Astrocyte of the spinal cord (primary cell): ENCODE measurements at regions not wholly inside any gene's neighbourhood (a gene's known extent, or its start where the extent isn't known, plus 50 kb on each side); places are given as distances from the start of the nearest gene placed in this dataset.

ENCODE experiments used
- DNase-seq: peaks from one replicate; pipeline ENCODE4 v3.0.0; 2011; ENCODE audit warnings: low read depth, low spot score
- H3K4me3 ChIP-seq: 2 replicates; pipeline ENCODE4 v1.5.1; 2011; ENCODE audit warnings: low read depth, mild to moderate bottlenecking, low read length, moderate library complexity
- CTCF ChIP-seq: IDR thresholded peaks from 2 replicates; pipeline ENCODE4 v1.5.1; 2012; ENCODE audit warnings: low read depth, mild to moderate bottlenecking, low read length, inconsistent platforms
- in situ Hi-C: cut with HindIII; loops from 2 replicates; pipeline ENCODE4 v1.10.0; 2017; ENCODE audit warnings: low sequenced_read_pairs

DNA sequence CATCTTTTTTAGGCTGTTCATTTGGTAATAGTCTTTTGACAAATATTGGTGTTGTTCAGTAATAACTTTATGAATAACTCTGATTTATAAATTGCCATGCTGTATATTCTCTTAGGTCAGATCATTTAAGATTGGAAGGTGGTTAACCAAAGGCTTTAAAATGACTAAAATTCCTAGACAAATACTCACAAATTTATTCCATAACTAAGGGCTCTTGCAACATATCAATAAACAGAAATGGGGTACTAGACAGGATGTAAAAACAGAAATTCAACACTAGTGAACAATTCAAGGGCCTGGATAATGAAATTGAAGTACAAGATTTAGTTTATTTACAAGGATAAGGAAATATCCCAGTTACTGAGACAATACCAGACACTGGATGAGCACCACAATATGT is 328.6 kb downstream of the PCDH19 start:
- no peak overlapping the region for H3K4me3 ChIP-seq
- in situ Hi-C loops = no loop called here
- TF ChIP-seq CTCF = no peak
- no peak for DNase-seq

DNA sequence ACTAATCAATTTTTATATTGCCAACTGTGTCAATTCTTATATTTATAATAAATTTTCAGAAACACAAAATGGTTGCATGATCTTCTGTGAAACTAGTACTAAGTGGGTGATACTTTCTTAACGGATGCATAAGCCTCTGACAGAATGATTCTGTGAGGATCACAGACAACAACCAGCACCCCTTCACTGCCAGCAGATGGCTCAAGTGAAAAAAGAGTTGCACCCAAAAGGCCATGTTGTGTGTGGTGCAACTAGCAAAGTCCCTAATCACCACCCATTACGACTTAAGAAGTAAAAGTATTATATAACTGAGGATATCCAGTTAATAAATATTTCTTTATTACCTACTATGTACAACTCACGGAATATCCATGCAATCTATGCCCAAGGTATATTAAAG is 334.0 kb downstream of the PCDH19 start:
- in situ Hi-C loops = no loop called here
- no peak for TF ChIP-seq CTCF
- no peak for DNase-seq
- no peak overlapping the region for H3K4me3 ChIP-seq

DNA sequence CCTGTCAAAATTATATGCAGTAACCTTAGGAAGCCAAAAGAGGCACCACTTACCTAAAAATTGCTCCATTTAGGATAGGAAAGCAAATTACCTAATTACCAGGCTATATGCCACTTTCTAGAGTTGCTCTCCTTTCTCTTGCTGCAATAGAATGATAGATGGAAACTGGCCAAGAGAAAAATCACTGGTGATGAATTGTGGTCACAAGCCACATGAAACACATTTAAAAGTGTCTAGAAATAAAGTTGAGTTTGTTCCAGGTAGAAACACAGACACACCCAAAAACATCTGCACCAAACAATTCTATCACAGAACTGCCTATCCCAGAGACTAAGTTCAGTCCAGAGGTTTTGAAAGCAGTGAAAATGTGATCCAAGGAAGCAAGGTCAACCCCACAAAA is 337.7 kb downstream of the PCDH19 start:
- no peak for DNase-seq
- in situ Hi-C loops = no loop called here

GRCh38 chrX:100070334-100070849 is 339.7 kb downstream of the PCDH19 start:
- H3K4me3 ChIP-seq = no peak overlapping the region
- no peak for TF ChIP-seq CTCF
- in situ Hi-C loops = no loop called here
- DNase-seq = no peak

More for the DNA sequence above, 337.7 kb downstream of the PCDH19 start:
- TF ChIP-seq CTCF = no peak
- no peak overlapping the region for H3K4me3 ChIP-seq

GRCh38 chrX:100048156-100048555 is 361.9 kb downstream of the PCDH19 start:
- no peak for DNase-seq
- no peak overlapping the region for H3K4me3 ChIP-seq
- no peak for TF ChIP-seq CTCF
- in situ Hi-C loops = no loop called here
